ENCODE measurements at regions not wholly inside any gene's neighbourhood (a gene's known extent, or its start where the extent isn't known, plus 50 kb on each side); places are given as distances from the start of the nearest gene placed in this dataset.

DNA sequence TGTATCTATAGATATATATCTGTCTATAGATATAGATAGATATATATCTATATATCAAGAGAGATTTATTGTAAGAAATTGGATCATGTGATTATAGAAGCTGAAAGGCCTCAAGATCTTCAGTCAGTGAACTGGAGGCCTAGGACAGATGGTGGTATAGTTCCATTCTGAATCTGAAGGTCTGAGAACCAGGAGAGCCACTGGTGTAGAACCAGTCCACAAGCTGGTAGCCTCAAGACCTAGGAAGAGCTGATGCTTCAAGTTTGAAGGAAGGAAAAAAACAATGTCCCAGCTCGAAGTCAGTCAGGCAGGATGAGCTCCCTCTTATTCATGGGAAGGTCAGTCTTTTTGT is 213.2 kb upstream of the JUN start:
- CTCF ChIA-PET = no interaction called here
- POLR2A ChIA-PET = no interaction called here
- BruUV-seq (replicated peaks) = no TSS peak

DNA sequence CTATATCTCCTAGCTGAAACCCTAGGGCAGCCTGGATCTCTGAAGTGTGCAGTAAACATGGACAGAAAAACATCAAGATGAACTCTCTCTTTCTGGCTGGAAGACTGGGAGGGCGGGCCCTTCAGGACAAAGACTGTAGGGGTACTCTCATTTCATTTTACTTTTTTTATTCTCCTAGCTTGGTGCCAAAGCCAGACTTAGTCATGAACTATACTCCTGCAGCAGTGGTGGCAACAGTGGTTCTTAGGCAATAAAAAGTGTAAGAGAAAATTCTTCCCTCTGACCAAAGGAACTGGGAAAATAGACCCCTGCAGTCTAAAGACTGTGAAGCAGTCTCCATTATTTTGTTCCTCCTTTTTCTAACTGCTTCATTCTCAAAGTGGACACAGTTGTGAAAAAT is 213.8 kb upstream of the JUN start:
- no TSS peak for BruUV-seq (replicated peaks)
- ATAC-seq (no peak), DNase-seq (ENCODE audit: low read depth, low spot score) (no peak)
- Histone ChIP-seq H3K4me3 (ENCODE audit: low read depth in 2 of 2, low read length in 2 of 2) (no peak overlapping the region), H3K36me3 (ENCODE audit: control insufficient read depth, insufficient read depth, low read length) (no peaks in the 10 kb centered on the region), H3K27me3 (ENCODE audit: control insufficient read depth, insufficient read depth, low read length) (no peaks in the 10 kb centered on the region), H3K27ac (ENCODE audit: low read length) (no peak overlapping the region), H3K4me1 (ENCODE audit: control insufficient read depth, insufficient read depth, low read length) (no peaks in the 10 kb centered on the region), H3K9me3 (ENCODE audit: control insufficient read depth, insufficient read depth, low read depth, low read length) (no peaks in the 10 kb centered on the region)
- ChIA-PET POLR2A (no interaction called here), CTCF (no interaction called here)
- intact Hi-C loops (cut with micrococcal nuclease; ENCODE audit: unreplicated experiment) (no loop called here), in situ Hi-C loops (cut with HindIII; ENCODE audit: low pct_unique_long_range_greater_than_20kb, low sequenced_read_pairs) (no loop called here)
- TF ChIP-seq SIN3A (IDR thresholded peaks at IDR 0.05; ENCODE audit: borderline replicate concordance, insufficient read depth, low read depth, low read length) (no peak), POLR2AphosphoS5 (IDR thresholded peaks at IDR 0.05; ENCODE audit: low read depth, low read length) (no peak), TCF7L2 (IDR thresholded peaks at IDR 0.05; ENCODE audit: low read depth, low read length) (no peak)
- TF ChIP-seq, protein P1, sequence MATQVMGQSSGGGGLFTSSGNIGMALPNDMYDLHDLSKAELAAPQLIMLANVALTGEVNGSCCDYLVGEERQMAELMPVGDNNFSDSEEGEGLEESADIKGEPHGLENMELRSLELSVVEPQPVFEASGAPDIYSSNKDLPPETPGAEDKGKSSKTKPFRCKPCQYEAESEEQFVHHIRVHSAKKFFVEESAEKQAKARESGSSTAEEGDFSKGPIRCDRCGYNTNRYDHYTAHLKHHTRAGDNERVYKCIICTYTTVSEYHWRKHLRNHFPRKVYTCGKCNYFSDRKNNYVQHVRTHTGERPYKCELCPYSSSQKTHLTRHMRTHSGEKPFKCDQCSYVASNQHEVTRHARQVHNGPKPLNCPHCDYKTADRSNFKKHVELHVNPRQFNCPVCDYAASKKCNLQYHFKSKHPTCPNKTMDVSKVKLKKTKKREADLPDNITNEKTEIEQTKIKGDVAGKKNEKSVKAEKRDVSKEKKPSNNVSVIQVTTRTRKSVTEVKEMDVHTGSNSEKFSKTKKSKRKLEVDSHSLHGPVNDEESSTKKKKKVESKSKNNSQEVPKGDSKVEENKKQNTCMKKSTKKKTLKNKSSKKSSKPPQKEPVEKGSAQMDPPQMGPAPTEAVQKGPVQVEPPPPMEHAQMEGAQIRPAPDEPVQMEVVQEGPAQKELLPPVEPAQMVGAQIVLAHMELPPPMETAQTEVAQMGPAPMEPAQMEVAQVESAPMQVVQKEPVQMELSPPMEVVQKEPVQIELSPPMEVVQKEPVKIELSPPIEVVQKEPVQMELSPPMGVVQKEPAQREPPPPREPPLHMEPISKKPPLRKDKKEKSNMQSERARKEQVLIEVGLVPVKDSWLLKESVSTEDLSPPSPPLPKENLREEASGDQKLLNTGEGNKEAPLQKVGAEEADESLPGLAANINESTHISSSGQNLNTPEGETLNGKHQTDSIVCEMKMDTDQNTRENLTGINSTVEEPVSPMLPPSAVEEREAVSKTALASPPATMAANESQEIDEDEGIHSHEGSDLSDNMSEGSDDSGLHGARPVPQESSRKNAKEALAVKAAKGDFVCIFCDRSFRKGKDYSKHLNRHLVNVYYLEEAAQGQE (IDR thresholded peaks at IDR 0.05; ENCODE audit: insufficient read depth in 1 of 2, low read depth in 2 of 2, low read length in 1 of 2) = no peak
- TF ChIP-seq, protein P2, sequence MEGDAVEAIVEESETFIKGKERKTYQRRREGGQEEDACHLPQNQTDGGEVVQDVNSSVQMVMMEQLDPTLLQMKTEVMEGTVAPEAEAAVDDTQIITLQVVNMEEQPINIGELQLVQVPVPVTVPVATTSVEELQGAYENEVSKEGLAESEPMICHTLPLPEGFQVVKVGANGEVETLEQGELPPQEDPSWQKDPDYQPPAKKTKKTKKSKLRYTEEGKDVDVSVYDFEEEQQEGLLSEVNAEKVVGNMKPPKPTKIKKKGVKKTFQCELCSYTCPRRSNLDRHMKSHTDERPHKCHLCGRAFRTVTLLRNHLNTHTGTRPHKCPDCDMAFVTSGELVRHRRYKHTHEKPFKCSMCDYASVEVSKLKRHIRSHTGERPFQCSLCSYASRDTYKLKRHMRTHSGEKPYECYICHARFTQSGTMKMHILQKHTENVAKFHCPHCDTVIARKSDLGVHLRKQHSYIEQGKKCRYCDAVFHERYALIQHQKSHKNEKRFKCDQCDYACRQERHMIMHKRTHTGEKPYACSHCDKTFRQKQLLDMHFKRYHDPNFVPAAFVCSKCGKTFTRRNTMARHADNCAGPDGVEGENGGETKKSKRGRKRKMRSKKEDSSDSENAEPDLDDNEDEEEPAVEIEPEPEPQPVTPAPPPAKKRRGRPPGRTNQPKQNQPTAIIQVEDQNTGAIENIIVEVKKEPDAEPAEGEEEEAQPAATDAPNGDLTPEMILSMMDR (IDR thresholded peaks at IDR 0.05) = no peak

More for the DNA sequence above, 213.2 kb upstream of the JUN start:
- H3K27ac ChIP-seq (ENCODE audit: low read length) = no peak overlapping the region
- TF ChIP-seq POLR2AphosphoS5 (IDR thresholded peaks at IDR 0.05; ENCODE audit: low read depth, low read length) (no peak), TCF7L2 (IDR thresholded peaks at IDR 0.05; ENCODE audit: low read depth, low read length) (no peak), SIN3A (IDR thresholded peaks at IDR 0.05; ENCODE audit: borderline replicate concordance, insufficient read depth, low read depth, low read length) (no peak)
- TF ChIP-seq, protein P1 (IDR thresholded peaks at IDR 0.05; ENCODE audit: insufficient read depth in 1 of 2, low read depth in 2 of 2, low read length in 1 of 2) = no peak
- TF ChIP-seq, protein P2 (IDR thresholded peaks at IDR 0.05) = no peak
- H3K4me1 ChIP-seq (ENCODE audit: control insufficient read depth, insufficient read depth, low read length) = no peaks in the 10 kb centered on the region
- in situ Hi-C loops (cut with HindIII; ENCODE audit: low pct_unique_long_range_greater_than_20kb, low sequenced_read_pairs) = no loop called here
- DNase-seq (ENCODE audit: low read depth, low spot score) = no peak
- intact Hi-C loops (cut with micrococcal nuclease; ENCODE audit: unreplicated experiment) = no loop called here
- no peak for ATAC-seq
- H3K4me3 ChIP-seq (ENCODE audit: low read depth in 2 of 2, low read length in 2 of 2) = no peak overlapping the region
- no peaks in the 10 kb centered on the region for H3K36me3 ChIP-seq (ENCODE audit: control insufficient read depth, insufficient read depth, low read length)
- H3K9me3 ChIP-seq (ENCODE audit: control insufficient read depth, insufficient read depth, low read depth, low read length) = no peaks in the 10 kb centered on the region
- H3K27me3 ChIP-seq (ENCODE audit: control insufficient read depth, insufficient read depth, low read length) = no peaks in the 10 kb centered on the region
